ENCODE measurements at regions not wholly inside any gene's neighbourhood (a gene's known extent, or its start where the extent isn't known, plus 50 kb on each side); places are given as distances from the start of the nearest gene placed in this dataset.

DNA sequence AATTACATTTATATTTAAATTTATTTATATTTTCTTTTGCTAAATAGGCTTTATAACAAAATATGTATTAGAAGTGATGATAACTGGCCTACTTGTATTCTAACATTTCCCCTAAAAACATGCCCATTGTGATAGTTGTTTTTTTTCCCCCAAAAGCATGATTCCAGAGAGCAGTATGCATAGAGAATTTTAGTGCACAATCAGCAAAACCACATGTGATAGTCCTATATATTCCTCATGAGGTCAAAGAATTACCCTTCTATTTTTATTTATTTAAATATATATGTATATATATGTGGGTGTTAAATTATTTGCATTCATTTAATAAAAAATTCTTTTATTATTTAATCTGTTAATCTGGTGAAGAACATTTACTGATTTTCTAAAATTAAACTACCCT is 78.2 kb upstream of the TLL1 start:
- TF ChIP-seq, protein P1, sequence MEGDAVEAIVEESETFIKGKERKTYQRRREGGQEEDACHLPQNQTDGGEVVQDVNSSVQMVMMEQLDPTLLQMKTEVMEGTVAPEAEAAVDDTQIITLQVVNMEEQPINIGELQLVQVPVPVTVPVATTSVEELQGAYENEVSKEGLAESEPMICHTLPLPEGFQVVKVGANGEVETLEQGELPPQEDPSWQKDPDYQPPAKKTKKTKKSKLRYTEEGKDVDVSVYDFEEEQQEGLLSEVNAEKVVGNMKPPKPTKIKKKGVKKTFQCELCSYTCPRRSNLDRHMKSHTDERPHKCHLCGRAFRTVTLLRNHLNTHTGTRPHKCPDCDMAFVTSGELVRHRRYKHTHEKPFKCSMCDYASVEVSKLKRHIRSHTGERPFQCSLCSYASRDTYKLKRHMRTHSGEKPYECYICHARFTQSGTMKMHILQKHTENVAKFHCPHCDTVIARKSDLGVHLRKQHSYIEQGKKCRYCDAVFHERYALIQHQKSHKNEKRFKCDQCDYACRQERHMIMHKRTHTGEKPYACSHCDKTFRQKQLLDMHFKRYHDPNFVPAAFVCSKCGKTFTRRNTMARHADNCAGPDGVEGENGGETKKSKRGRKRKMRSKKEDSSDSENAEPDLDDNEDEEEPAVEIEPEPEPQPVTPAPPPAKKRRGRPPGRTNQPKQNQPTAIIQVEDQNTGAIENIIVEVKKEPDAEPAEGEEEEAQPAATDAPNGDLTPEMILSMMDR (IDR thresholded peaks at IDR 0.05) = no peak
- TF ChIP-seq ZFX (IDR thresholded peaks at IDR 0.05; ENCODE audit: borderline replicate concordance) = no peak
